ENCODE measurements at regions not wholly inside any gene's neighbourhood (a gene's known extent, or its start where the extent isn't known, plus 50 kb on each side); places are given as distances from the start of the nearest gene placed in this dataset.

DNA sequence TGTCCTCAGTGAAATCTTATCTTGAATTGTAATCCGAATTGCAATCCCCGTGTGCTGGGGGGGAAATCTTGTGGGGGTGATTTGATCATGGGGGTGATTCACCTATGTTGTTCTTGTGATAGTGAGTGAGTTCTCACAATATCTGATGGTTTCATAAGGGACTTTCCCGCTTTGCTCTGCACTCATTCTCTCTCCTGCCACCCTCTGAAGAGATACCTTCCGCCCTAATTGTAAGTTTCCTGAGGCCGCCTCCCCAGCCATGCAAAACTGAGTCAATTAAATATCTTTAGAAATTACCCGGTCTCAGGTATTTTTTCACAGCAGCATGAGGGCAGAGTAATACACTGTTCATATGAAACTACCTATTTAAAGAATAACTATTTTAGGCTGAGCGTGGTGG, 304.1 kb upstream of the EPHA6 start:
- H3K79me2 ChIP-seq (ENCODE audit: control insufficient read depth, insufficient read depth, low read length), result no peaks in the 10 kb centered on the region
- TF ChIP-seq POLR2A (IDR thresholded peaks at IDR 0.05; ENCODE audit: low read depth, low read length) (no peak), POLR2AphosphoS5 (IDR thresholded peaks at IDR 0.05; ENCODE audit: insufficient read depth, low read depth, low read length) (no peak), FOS (IDR thresholded peaks at IDR 0.05; ENCODE audit: borderline replicate concordance, insufficient read depth, low read length) (no peak), JUN (IDR thresholded peaks at IDR 0.05; ENCODE audit: borderline replicate concordance, insufficient read depth, insufficient read length, low read depth) (no peak), CTCF (IDR thresholded peaks at IDR 0.05; ENCODE audit: extremely low read depth in 1 of 2, insufficient read depth in 1 of 2, low read depth in 1 of 2, low read length in 2 of 2) (no peak), GATA2 (IDR thresholded peaks at IDR 0.05; ENCODE audit: insufficient read depth, insufficient read length, low read depth, low read length) (no peak), EZH2 (IDR thresholded peaks at IDR 0.05; ENCODE audit: borderline replicate concordance, low read depth, low read length, severe bottlenecking) (no peak), MYC (IDR thresholded peaks at IDR 0.05; ENCODE audit: low read depth, low read length) (no peak)
- TF ChIP-seq, protein P1, sequence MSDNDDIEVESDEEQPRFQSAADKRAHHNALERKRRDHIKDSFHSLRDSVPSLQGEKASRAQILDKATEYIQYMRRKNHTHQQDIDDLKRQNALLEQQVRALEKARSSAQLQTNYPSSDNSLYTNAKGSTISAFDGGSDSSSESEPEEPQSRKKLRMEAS (IDR thresholded peaks at IDR 0.05; ENCODE audit: insufficient read depth, insufficient read length), result no peak
- H4K20me1 ChIP-seq (replicated peaks; ENCODE audit: control insufficient read depth, extremely low read depth, insufficient read depth, low read length), result no peaks in the 10 kb centered on the region
- H3K36me3 ChIP-seq (ENCODE audit: control insufficient read depth in 2 of 2, extremely low read depth in 1 of 2, insufficient read depth in 2 of 2, low read length in 2 of 2), result no peaks in the 10 kb centered on the region
- no peak overlapping the region for H3K4me3 ChIP-seq (replicated peaks in 1 of 3; ENCODE audit: insufficient read depth in 1 of 3, low read depth in 1 of 3, low read length in 3 of 3)
- no peak overlapping the region for H3K27ac ChIP-seq (ENCODE audit: insufficient read depth, low read depth, low read length)
- dilution Hi-C loops (cut with MboI; ENCODE audit: extremely low pct_ligation_motif_present, low sequenced_read_pairs) (no loop called here), intact Hi-C loops (cut with micrococcal nuclease) (no loop called here)
- H3K4me1 ChIP-seq (ENCODE audit: control insufficient read depth, extremely low read depth, insufficient read depth, low read length), result no peaks in the 10 kb centered on the region
- H3K27me3 ChIP-seq (ENCODE audit: control insufficient read depth in 2 of 2, insufficient read depth in 2 of 2, low read length in 2 of 2), result no peaks in the 10 kb centered on the region
- H2AFZ ChIP-seq (ENCODE audit: low read depth, low read length), result no peak overlapping the region
- no peak overlapping the region for H3K4me2 ChIP-seq (ENCODE audit: insufficient read depth, low read length)
- no peak for FAIRE-seq
- no peak for DNase-seq (ENCODE audit: low read depth, low spot score)
- H3K9ac ChIP-seq (replicated peaks; ENCODE audit: extremely low read depth, insufficient read depth, low read length), result no peak overlapping the region
- H3K9me3 ChIP-seq (replicated peaks; ENCODE audit: control insufficient read depth, insufficient read depth, low read length), result no peaks in the 10 kb centered on the region
- no peaks in the 10 kb centered on the region for H3K9me1 ChIP-seq (replicated peaks; ENCODE audit: control insufficient read depth, extremely low read depth, insufficient read depth, low read length)
- BruUV-seq (replicated peaks), result no TSS peak
- ChIA-PET CTCF (no interaction called here), POLR2A (no interaction called here)

Data from endothelial cell of umbilical vein (primary cell).